Gastrocnemius medialis (tissue), 4 donors: ENCODE measurements at regions not wholly inside any gene's neighbourhood (a gene's known extent, or its start where the extent isn't known, plus 50 kb on each side); places are given as distances from the start of the nearest gene placed in this dataset.
"Not testable (repeated sequence)": the region's sequence is repeated elsewhere in the genome, so short reads cannot be mapped to it uniquely, and the experiment has no call there.

Experiments
- CTCF ChIP-seq, 5 experiments: fragments of 450-650 bp in 3 of 5; fragments of 200-600 bp in 2 of 5; sonication (generic) in 2 of 5; IDR thresholded peaks in 4 of 5; conservative IDR thresholded peaks in 1 of 5; 1 replicate in 4 of 5; 2 replicates in 1 of 5; pipeline ENCODE4 v1.5.1; 2016 to 2019; ENCODE audit warnings: antibody characterized with exemption in 5 of 5, mild to moderate bottlenecking in 3 of 5, moderate library complexity in 3 of 5
- POLR2A ChIP-seq, 2 donors: fragments of 450-650 bp; IDR thresholded peaks; one replicate each; pipeline ENCODE4 v1.6.1; 2017; ENCODE audit warnings: antibody characterized with exemption in 2 of 2, mild to moderate bottlenecking in 2 of 2, moderate library complexity in 2 of 2

DNA sequence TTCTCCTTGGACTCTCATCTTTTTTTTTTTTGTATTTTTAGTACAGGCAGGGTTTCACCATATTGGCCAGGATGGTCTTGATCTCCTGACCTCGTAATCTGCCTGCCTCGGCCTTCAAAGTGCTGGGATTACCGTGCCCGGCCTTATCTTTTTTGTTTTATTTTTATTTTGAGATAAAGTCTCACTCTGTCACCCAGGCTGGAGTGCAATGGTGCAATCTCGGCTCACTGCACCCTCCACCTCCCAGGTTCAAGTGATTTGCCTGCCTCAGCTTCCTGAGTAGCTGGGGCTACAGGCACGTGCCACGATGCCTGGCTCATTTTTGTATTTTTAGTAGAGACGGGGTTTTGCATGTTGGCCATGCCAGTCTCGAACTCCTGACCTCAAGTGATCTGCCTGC lies 86.0 kb downstream of the EBLN2 start:
- not testable (repeated sequence) for TF ChIP-seq CTCF (IDR thresholded peaks at IDR 0.05 in 4 of 5, conservative IDR thresholded peaks at IDR 0.05 in 1 of 5); POLR2A (IDR thresholded peaks at IDR 0.05)
